ENCODE measurements at regions not wholly inside any gene's neighbourhood (a gene's known extent, or its start where the extent isn't known, plus 50 kb on each side); places are given as distances from the start of the nearest gene placed in this dataset.

GRCh38 chr12:74076918-74077317, 460.7 kb upstream of the ATXN7L3B start:
- no peaks in the 10 kb centered on the region for H3K9me3 ChIP-seq (ENCODE audit: low read length)
- H3K9ac ChIP-seq (ENCODE audit: low read length), result no peak overlapping the region
- no peaks in the 10 kb centered on the region for H3K9me2 ChIP-seq (ENCODE audit: insufficient read depth, low read length)
- TF ChIP-seq EZH2 (IDR thresholded peaks at IDR 0.05; ENCODE audit: borderline replicate concordance, insufficient read depth, low read length, poor library complexity, severe bottlenecking), result no peak
- TF ChIP-seq SMC3 (conservative IDR thresholded peaks at IDR 0.05; ENCODE audit: poor library complexity), result no peak
- no peak for TF ChIP-seq RAD21 (conservative IDR thresholded peaks at IDR 0.05)
- no peak overlapping the region for H2AFZ ChIP-seq (ENCODE audit: low read depth, low read length)
- H3K36me3 ChIP-seq (ENCODE audit: insufficient read depth, low read length), result no peaks in the 10 kb centered on the region
- no peaks in the 10 kb centered on the region for H3K27me3 ChIP-seq (ENCODE audit: insufficient read depth, low read depth, low read length)
- H3K27ac ChIP-seq (ENCODE audit: low read length), result no peak overlapping the region
- no peaks in the 10 kb centered on the region for H3K79me2 ChIP-seq (replicated peaks; ENCODE audit: insufficient read depth, low read length)
- no peaks in the 10 kb centered on the region for H3F3A ChIP-seq (ENCODE audit: insufficient read depth, low read length, poor library complexity, severe bottlenecking)
- no peaks in the 10 kb centered on the region for H4K20me1 ChIP-seq (ENCODE audit: insufficient read depth)
- H3K4me3 ChIP-seq (ENCODE audit: low read length), result no peak overlapping the region
- H3K4me2 ChIP-seq (ENCODE audit: low read length), result no peak overlapping the region

- Histone ChIP-seq H3K79me2 (replicated peaks; ENCODE audit: insufficient read depth, low read length) (no peaks in the 10 kb centered on the region), H2AFZ (ENCODE audit: low read depth, low read length) (no peak overlapping the region), H3K36me3 (ENCODE audit: insufficient read depth, low read length) (no peaks in the 10 kb centered on the region), H3F3A (ENCODE audit: insufficient read depth, low read length, poor library complexity, severe bottlenecking) (no peaks in the 10 kb centered on the region), H3K27ac (ENCODE audit: low read length) (no peak overlapping the region), H3K27me3 (ENCODE audit: insufficient read depth, low read depth, low read length) (no peaks in the 10 kb centered on the region), H3K4me3 (ENCODE audit: low read length) (no peak overlapping the region), H4K20me1 (ENCODE audit: insufficient read depth) (no peaks in the 10 kb centered on the region), H3K9me2 (ENCODE audit: insufficient read depth, low read length) (no peaks in the 10 kb centered on the region), H3K4me2 (ENCODE audit: low read length) (no peak overlapping the region), H3K9me3 (ENCODE audit: low read length) (no peaks in the 10 kb centered on the region), H3K9ac (ENCODE audit: low read length) (no peak overlapping the region)
- TF ChIP-seq POLR2AphosphoS5 (IDR thresholded peaks at IDR 0.05), result no peak
- no peak for TF ChIP-seq TAF1 (IDR thresholded peaks at IDR 0.05; ENCODE audit: low read depth)
These were observed 432.2 kb upstream of the ATXN7L3B start for GRCh38 chr12:74105434-74105833.

GRCh38 chr12:74108729-74109128, 428.9 kb upstream of the ATXN7L3B start:
- no peak overlapping the region for H3K4me3 ChIP-seq (ENCODE audit: low read length)
- no peaks in the 10 kb centered on the region for H3K9me3 ChIP-seq (ENCODE audit: low read length)
- H3K36me3 ChIP-seq (ENCODE audit: insufficient read depth, low read length), result no peaks in the 10 kb centered on the region
- H3K9ac ChIP-seq (ENCODE audit: low read length), result no peak overlapping the region
- no peak overlapping the region for H2AFZ ChIP-seq (ENCODE audit: low read depth, low read length)
- H3F3A ChIP-seq (ENCODE audit: insufficient read depth, low read length, poor library complexity, severe bottlenecking), result no peaks in the 10 kb centered on the region
- H3K9me2 ChIP-seq (ENCODE audit: insufficient read depth, low read length), result no peaks in the 10 kb centered on the region
- H4K20me1 ChIP-seq (ENCODE audit: insufficient read depth), result no peaks in the 10 kb centered on the region
- no peak for TF ChIP-seq EP300 (conservative IDR thresholded peaks at IDR 0.05; ENCODE audit: poor library complexity, severe bottlenecking)
- H3K4me2 ChIP-seq (ENCODE audit: low read length), result no peak overlapping the region
- H3K27me3 ChIP-seq (ENCODE audit: insufficient read depth, low read depth, low read length), result no peaks in the 10 kb centered on the region
- no peaks in the 10 kb centered on the region for H3K79me2 ChIP-seq (replicated peaks; ENCODE audit: insufficient read depth, low read length)
- no peak overlapping the region for H3K27ac ChIP-seq (ENCODE audit: low read length)

DNA sequence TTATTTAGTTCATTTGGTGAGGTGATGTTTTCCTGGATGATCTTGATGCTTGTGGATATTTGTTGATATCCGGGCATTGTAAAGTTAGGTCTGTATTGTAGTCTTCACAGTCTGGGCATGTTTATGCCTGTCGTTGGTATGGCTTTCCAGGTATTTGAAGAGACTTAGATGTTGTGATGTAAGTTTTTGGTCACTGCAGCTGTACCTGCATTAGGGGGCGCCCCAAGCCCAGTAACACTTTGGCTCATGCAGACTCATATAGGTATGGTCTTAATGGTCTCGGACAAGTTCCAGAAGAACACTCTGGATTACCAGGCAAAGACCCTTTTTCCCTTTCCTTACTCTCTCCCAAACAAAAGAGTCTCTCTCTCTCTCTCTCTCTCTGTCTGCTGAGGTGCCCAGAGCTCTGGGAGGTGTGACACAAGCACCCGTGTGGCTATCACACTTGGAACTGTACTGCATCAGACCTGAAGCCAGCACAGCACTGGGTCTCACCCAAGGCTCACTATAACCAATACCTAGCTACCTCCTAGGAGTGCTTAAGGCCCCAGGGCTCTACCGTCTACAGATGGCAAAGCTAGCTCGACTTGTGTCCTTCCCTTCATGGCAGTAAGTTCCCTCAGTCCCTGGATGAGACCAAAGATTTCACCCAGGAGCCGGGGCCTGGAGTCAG, 425.8 kb upstream of the ATXN7L3B start:
- H4K20me1 ChIP-seq (ENCODE audit: insufficient read depth), result no peaks in the 10 kb centered on the region
- H3K36me3 ChIP-seq (ENCODE audit: insufficient read depth, low read length), result no peaks in the 10 kb centered on the region
- H3K9me2 ChIP-seq (ENCODE audit: insufficient read depth, low read length), result no peaks in the 10 kb centered on the region
- H3K27ac ChIP-seq (ENCODE audit: low read length), result no peak overlapping the region
- H3F3A ChIP-seq (ENCODE audit: insufficient read depth, low read length, poor library complexity, severe bottlenecking), result no peaks in the 10 kb centered on the region
- no peaks in the 10 kb centered on the region for H3K79me2 ChIP-seq (replicated peaks; ENCODE audit: insufficient read depth, low read length)
- no peaks in the 10 kb centered on the region for H3K9me3 ChIP-seq (ENCODE audit: low read length)
- no peak overlapping the region for H2AFZ ChIP-seq (ENCODE audit: low read depth, low read length)
- no peak overlapping the region for H3K4me3 ChIP-seq (ENCODE audit: low read length)
- H3K4me2 ChIP-seq (ENCODE audit: low read length), result no peak overlapping the region
- TF ChIP-seq SMC3 (conservative IDR thresholded peaks at IDR 0.05; ENCODE audit: poor library complexity) (no peak), EP300 (conservative IDR thresholded peaks at IDR 0.05; ENCODE audit: poor library complexity, severe bottlenecking) (no peak), RAD21 (conservative IDR thresholded peaks at IDR 0.05) (no peak), POLR2AphosphoS5 (IDR thresholded peaks at IDR 0.05) (no peak), TAF1 (IDR thresholded peaks at IDR 0.05; ENCODE audit: low read depth) (no peak), EZH2 (IDR thresholded peaks at IDR 0.05; ENCODE audit: borderline replicate concordance, insufficient read depth, low read length, poor library complexity, severe bottlenecking) (no peak), MXI1 (conservative IDR thresholded peaks at IDR 0.05; ENCODE audit: poor library complexity, severe bottlenecking) (no peak)
- TF ChIP-seq, protein P1, sequence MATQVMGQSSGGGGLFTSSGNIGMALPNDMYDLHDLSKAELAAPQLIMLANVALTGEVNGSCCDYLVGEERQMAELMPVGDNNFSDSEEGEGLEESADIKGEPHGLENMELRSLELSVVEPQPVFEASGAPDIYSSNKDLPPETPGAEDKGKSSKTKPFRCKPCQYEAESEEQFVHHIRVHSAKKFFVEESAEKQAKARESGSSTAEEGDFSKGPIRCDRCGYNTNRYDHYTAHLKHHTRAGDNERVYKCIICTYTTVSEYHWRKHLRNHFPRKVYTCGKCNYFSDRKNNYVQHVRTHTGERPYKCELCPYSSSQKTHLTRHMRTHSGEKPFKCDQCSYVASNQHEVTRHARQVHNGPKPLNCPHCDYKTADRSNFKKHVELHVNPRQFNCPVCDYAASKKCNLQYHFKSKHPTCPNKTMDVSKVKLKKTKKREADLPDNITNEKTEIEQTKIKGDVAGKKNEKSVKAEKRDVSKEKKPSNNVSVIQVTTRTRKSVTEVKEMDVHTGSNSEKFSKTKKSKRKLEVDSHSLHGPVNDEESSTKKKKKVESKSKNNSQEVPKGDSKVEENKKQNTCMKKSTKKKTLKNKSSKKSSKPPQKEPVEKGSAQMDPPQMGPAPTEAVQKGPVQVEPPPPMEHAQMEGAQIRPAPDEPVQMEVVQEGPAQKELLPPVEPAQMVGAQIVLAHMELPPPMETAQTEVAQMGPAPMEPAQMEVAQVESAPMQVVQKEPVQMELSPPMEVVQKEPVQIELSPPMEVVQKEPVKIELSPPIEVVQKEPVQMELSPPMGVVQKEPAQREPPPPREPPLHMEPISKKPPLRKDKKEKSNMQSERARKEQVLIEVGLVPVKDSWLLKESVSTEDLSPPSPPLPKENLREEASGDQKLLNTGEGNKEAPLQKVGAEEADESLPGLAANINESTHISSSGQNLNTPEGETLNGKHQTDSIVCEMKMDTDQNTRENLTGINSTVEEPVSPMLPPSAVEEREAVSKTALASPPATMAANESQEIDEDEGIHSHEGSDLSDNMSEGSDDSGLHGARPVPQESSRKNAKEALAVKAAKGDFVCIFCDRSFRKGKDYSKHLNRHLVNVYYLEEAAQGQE (IDR thresholded peaks at IDR 0.05; ENCODE audit: borderline replicate concordance), result no peak
- TF ChIP-seq, protein P2, sequence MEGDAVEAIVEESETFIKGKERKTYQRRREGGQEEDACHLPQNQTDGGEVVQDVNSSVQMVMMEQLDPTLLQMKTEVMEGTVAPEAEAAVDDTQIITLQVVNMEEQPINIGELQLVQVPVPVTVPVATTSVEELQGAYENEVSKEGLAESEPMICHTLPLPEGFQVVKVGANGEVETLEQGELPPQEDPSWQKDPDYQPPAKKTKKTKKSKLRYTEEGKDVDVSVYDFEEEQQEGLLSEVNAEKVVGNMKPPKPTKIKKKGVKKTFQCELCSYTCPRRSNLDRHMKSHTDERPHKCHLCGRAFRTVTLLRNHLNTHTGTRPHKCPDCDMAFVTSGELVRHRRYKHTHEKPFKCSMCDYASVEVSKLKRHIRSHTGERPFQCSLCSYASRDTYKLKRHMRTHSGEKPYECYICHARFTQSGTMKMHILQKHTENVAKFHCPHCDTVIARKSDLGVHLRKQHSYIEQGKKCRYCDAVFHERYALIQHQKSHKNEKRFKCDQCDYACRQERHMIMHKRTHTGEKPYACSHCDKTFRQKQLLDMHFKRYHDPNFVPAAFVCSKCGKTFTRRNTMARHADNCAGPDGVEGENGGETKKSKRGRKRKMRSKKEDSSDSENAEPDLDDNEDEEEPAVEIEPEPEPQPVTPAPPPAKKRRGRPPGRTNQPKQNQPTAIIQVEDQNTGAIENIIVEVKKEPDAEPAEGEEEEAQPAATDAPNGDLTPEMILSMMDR (IDR thresholded peaks at IDR 0.05; ENCODE audit: poor library complexity, severe bottlenecking), result no peak
- H3K9ac ChIP-seq (ENCODE audit: low read length), result no peak overlapping the region
- no peaks in the 10 kb centered on the region for H3K27me3 ChIP-seq (ENCODE audit: insufficient read depth, low read depth, low read length)

All from neural cell (in vitro differentiated cells).